ENCODE measurements at regions not wholly inside any gene's neighbourhood (a gene's known extent, or its start where the extent isn't known, plus 50 kb on each side); places are given as distances from the start of the nearest gene placed in this dataset.

DNA sequence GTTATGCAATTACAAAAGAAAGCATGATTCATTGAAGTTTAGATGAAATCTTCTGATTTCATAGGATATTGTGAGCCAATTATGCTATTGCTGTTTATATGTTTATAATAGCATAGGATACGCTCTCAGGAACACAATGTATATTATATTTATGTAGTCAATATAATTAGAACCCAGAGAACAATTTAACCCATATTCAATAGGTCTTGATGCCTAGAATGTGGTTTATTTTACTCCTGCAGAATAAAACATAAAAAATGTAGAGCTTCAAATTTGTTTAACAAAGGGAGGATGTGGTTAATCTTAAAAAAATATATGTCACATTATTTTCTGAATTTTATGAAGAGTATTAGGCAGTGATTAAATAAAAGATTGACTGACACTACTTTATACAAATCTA, 380.8 kb upstream of the SPRY2 start:
- TF ChIP-seq, protein P1, sequence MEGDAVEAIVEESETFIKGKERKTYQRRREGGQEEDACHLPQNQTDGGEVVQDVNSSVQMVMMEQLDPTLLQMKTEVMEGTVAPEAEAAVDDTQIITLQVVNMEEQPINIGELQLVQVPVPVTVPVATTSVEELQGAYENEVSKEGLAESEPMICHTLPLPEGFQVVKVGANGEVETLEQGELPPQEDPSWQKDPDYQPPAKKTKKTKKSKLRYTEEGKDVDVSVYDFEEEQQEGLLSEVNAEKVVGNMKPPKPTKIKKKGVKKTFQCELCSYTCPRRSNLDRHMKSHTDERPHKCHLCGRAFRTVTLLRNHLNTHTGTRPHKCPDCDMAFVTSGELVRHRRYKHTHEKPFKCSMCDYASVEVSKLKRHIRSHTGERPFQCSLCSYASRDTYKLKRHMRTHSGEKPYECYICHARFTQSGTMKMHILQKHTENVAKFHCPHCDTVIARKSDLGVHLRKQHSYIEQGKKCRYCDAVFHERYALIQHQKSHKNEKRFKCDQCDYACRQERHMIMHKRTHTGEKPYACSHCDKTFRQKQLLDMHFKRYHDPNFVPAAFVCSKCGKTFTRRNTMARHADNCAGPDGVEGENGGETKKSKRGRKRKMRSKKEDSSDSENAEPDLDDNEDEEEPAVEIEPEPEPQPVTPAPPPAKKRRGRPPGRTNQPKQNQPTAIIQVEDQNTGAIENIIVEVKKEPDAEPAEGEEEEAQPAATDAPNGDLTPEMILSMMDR (IDR thresholded peaks at IDR 0.05; ENCODE audit: insufficient read depth, low read length) = no peak
- TF ChIP-seq GABPA (IDR thresholded peaks at IDR 0.05; ENCODE audit: low read depth) = no peak
- no peak for TF ChIP-seq POLR2AphosphoS5 (IDR thresholded peaks at IDR 0.05; ENCODE audit: low read depth)
- TF ChIP-seq, protein P2, sequence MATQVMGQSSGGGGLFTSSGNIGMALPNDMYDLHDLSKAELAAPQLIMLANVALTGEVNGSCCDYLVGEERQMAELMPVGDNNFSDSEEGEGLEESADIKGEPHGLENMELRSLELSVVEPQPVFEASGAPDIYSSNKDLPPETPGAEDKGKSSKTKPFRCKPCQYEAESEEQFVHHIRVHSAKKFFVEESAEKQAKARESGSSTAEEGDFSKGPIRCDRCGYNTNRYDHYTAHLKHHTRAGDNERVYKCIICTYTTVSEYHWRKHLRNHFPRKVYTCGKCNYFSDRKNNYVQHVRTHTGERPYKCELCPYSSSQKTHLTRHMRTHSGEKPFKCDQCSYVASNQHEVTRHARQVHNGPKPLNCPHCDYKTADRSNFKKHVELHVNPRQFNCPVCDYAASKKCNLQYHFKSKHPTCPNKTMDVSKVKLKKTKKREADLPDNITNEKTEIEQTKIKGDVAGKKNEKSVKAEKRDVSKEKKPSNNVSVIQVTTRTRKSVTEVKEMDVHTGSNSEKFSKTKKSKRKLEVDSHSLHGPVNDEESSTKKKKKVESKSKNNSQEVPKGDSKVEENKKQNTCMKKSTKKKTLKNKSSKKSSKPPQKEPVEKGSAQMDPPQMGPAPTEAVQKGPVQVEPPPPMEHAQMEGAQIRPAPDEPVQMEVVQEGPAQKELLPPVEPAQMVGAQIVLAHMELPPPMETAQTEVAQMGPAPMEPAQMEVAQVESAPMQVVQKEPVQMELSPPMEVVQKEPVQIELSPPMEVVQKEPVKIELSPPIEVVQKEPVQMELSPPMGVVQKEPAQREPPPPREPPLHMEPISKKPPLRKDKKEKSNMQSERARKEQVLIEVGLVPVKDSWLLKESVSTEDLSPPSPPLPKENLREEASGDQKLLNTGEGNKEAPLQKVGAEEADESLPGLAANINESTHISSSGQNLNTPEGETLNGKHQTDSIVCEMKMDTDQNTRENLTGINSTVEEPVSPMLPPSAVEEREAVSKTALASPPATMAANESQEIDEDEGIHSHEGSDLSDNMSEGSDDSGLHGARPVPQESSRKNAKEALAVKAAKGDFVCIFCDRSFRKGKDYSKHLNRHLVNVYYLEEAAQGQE (IDR thresholded peaks at IDR 0.05; ENCODE audit: insufficient replicate concordance, low read depth) = no peak
- no peak for TF ChIP-seq SPI1 (IDR thresholded peaks at IDR 0.05; ENCODE audit: borderline replicate concordance, low read depth)

Measured in HL-60 (cell line).